CD4-positive, alpha-beta T cell treated with Interleukin-1 beta for 1 hour (primary cell): ENCODE measurements at regions not wholly inside any gene's neighbourhood (a gene's known extent, or its start where the extent isn't known, plus 50 kb on each side); places are given as distances from the start of the nearest gene placed in this dataset.
"Not testable (repeated sequence)": the region's sequence is repeated elsewhere in the genome, so short reads cannot be mapped to it uniquely, and the experiment has no call there.

ENCODE experiments used
- DNase-seq, 2 donors: peaks; one replicate each; pipeline ENCODE4 v3.0.0-alpha.2; 2020 to 2022

- no peak for DNase-seq
Measured at GRCh38 chr9:75289332-75289731, 201.0 kb downstream of the OSTF1 start.

- no peak for DNase-seq
Measured at GRCh38 chr9:75299324-75299723, 211.0 kb downstream of the OSTF1 start.

GRCh38 chr9:75333624-75334023, 245.3 kb downstream of the OSTF1 start:
- no peak for DNase-seq

GRCh38 chr9:75358846-75359245, 270.5 kb downstream of the OSTF1 start:
- DNase-seq = no peak

- no peak for DNase-seq
Measured at GRCh38 chr9:75359638-75360037, 271.3 kb downstream of the OSTF1 start.

GRCh38 chr9:75360252-75360651, 271.9 kb downstream of the OSTF1 start:
- DNase-seq = no peak

- not testable (repeated sequence) for DNase-seq
Measured at GRCh38 chr9:75362446-75362845, 274.1 kb downstream of the OSTF1 start.

GRCh38 chr9:75365196-75365595, 276.9 kb downstream of the OSTF1 start:
- no peak for DNase-seq

GRCh38 chr9:75369989-75370388, 281.7 kb downstream of the OSTF1 start:
- no peak for DNase-seq

GRCh38 chr9:75372499-75373268, 284.4 kb downstream of the OSTF1 start:
- no peak for DNase-seq

GRCh38 chr9:75376680-75377254, 288.5 kb downstream of the OSTF1 start:
- DNase-seq = no peak

GRCh38 chr9:75378036-75378435, 289.7 kb downstream of the OSTF1 start:
- DNase-seq = no peak

- no peak for DNase-seq
Measured at GRCh38 chr9:75378926-75379325, 290.6 kb downstream of the OSTF1 start.

- no peak for DNase-seq
Measured at GRCh38 chr9:75382126-75382525, 293.8 kb downstream of the OSTF1 start.

- not testable (repeated sequence) for DNase-seq
Measured at GRCh38 chr9:75383420-75384034, 295.2 kb downstream of the OSTF1 start.

- no peak for DNase-seq
Measured at GRCh38 chr9:75385236-75385635, 296.9 kb downstream of the OSTF1 start.

GRCh38 chr9:75389101-75389500, 300.8 kb downstream of the OSTF1 start:
- DNase-seq = no peak

- no peak for DNase-seq
Measured at GRCh38 chr9:75390951-75391350, 302.6 kb downstream of the OSTF1 start.

- DNase-seq = no peak
Measured at GRCh38 chr9:75391497-75391896, 303.2 kb downstream of the OSTF1 start.

- DNase-seq = no peak
Measured at GRCh38 chr9:75395336-75395735, 307.0 kb downstream of the OSTF1 start.

GRCh38 chr9:75397836-75398235, 309.5 kb downstream of the OSTF1 start:
- DNase-seq = no peak

- DNase-seq = no peak
Measured at GRCh38 chr9:75408391-75408790, 320.1 kb downstream of the OSTF1 start.

- no peak for DNase-seq
Measured at GRCh38 chr9:75410405-75410804, 322.1 kb downstream of the OSTF1 start.
